ENCODE measurements at regions not wholly inside any gene's neighbourhood (a gene's known extent, or its start where the extent isn't known, plus 50 kb on each side); places are given as distances from the start of the nearest gene placed in this dataset.

- dilution Hi-C loops (cut with HindIII; ENCODE audit: low sequenced_read_pairs, unreplicated experiment) = no loop called here
- H3K18ac ChIP-seq (ENCODE audit: low read depth, low read length) = no peak overlapping the region
- H2BK15ac ChIP-seq (ENCODE audit: low read depth, low read length) = no peak overlapping the region
- H3K9ac ChIP-seq (ENCODE audit: low read depth, low read length) = no peak overlapping the region
- no peak overlapping the region for H3K56ac ChIP-seq (ENCODE audit: extremely low read depth, insufficient read depth, low read length)
- H3K27ac ChIP-seq (ENCODE audit: insufficient read depth, low read length) = no peak overlapping the region
- H2AFZ ChIP-seq (replicated peaks; ENCODE audit: low read length, poor library complexity) = no peak overlapping the region
- no peaks in the 10 kb centered on the region for H4K20me1 ChIP-seq (ENCODE audit: insufficient read depth, low read length)
- no peak for DNase-seq
- peaks cover 17% of the 10 kb centered on the region for H3K9me3 ChIP-seq (ENCODE audit: control insufficient read depth, insufficient read depth, low read length)
- H4K8ac ChIP-seq (ENCODE audit: low read depth in 2 of 2, low read length in 2 of 2) = no peak overlapping the region
- H3K4ac ChIP-seq (ENCODE audit: low read depth, low read length) = no peak overlapping the region
- H3K36me3 ChIP-seq (ENCODE audit: control insufficient read depth, insufficient read depth, low read length) = no peaks in the 10 kb centered on the region
- no peak overlapping the region for H3K14ac ChIP-seq (replicated peaks; ENCODE audit: low read depth, low read length)
- H3K4me3 ChIP-seq (ENCODE audit: insufficient read depth, low read depth, low read length) = no peak overlapping the region
- H3K4me1 ChIP-seq (ENCODE audit: control insufficient read depth, insufficient read depth, low read length) = no peaks in the 10 kb centered on the region
- H3K27me3 ChIP-seq (ENCODE audit: control insufficient read depth, insufficient read depth, low read length) = no peaks in the 10 kb centered on the region
- H2BK5ac ChIP-seq (ENCODE audit: low read depth, low read length, poor library complexity, severe bottlenecking) = no peak overlapping the region
- TF ChIP-seq RCOR1 (IDR thresholded peaks at IDR 0.05; ENCODE audit: insufficient replicate concordance, low read length) = no peak
- TF ChIP-seq RFX5 (IDR thresholded peaks at IDR 0.05; ENCODE audit: low read depth, low read length) = no peak
- TF ChIP-seq FOS (IDR thresholded peaks at IDR 0.05; ENCODE audit: low read depth, low read length) = no peak
- TF ChIP-seq, protein P1, sequence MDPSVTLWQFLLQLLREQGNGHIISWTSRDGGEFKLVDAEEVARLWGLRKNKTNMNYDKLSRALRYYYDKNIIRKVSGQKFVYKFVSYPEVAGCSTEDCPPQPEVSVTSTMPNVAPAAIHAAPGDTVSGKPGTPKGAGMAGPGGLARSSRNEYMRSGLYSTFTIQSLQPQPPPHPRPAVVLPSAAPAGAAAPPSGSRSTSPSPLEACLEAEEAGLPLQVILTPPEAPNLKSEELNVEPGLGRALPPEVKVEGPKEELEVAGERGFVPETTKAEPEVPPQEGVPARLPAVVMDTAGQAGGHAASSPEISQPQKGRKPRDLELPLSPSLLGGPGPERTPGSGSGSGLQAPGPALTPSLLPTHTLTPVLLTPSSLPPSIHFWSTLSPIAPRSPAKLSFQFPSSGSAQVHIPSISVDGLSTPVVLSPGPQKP (IDR thresholded peaks at IDR 0.05; ENCODE audit: borderline replicate concordance, low read depth, low read length) = no peak
- no peak for TF ChIP-seq POLR2A (IDR thresholded peaks at IDR 0.05; ENCODE audit: low read depth, low read length)
- no peak for TF ChIP-seq CHD1 (IDR thresholded peaks at IDR 0.05; ENCODE audit: low read depth, low read length)
- TF ChIP-seq MXI1 (IDR thresholded peaks at IDR 0.05; ENCODE audit: borderline replicate concordance, low read depth, low read length) = no peak
- no peak for TF ChIP-seq MAFK (IDR thresholded peaks at IDR 0.05; ENCODE audit: low read depth, low read length)
- TF ChIP-seq RAD21 (IDR thresholded peaks at IDR 0.05; ENCODE audit: low read length) = no peak
- no peak for TF ChIP-seq MAZ (IDR thresholded peaks at IDR 0.05; ENCODE audit: borderline replicate concordance, low read depth, low read length)
- TF ChIP-seq, protein P2, sequence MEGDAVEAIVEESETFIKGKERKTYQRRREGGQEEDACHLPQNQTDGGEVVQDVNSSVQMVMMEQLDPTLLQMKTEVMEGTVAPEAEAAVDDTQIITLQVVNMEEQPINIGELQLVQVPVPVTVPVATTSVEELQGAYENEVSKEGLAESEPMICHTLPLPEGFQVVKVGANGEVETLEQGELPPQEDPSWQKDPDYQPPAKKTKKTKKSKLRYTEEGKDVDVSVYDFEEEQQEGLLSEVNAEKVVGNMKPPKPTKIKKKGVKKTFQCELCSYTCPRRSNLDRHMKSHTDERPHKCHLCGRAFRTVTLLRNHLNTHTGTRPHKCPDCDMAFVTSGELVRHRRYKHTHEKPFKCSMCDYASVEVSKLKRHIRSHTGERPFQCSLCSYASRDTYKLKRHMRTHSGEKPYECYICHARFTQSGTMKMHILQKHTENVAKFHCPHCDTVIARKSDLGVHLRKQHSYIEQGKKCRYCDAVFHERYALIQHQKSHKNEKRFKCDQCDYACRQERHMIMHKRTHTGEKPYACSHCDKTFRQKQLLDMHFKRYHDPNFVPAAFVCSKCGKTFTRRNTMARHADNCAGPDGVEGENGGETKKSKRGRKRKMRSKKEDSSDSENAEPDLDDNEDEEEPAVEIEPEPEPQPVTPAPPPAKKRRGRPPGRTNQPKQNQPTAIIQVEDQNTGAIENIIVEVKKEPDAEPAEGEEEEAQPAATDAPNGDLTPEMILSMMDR (conservative IDR thresholded peaks at IDR 0.05; ENCODE audit: low read depth, low read length) = no peak
- TF ChIP-seq, protein P3, sequence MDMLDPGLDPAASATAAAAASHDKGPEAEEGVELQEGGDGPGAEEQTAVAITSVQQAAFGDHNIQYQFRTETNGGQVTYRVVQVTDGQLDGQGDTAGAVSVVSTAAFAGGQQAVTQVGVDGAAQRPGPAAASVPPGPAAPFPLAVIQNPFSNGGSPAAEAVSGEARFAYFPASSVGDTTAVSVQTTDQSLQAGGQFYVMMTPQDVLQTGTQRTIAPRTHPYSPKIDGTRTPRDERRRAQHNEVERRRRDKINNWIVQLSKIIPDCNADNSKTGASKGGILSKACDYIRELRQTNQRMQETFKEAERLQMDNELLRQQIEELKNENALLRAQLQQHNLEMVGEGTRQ (IDR thresholded peaks at IDR 0.05; ENCODE audit: low read depth, low read length) = no peak
- TF ChIP-seq SMC3 (IDR thresholded peaks at IDR 0.05; ENCODE audit: low read depth, low read length) = no peak
- no peak for TF ChIP-seq CEBPB (IDR thresholded peaks at IDR 0.05; ENCODE audit: low read depth, low read length)
- TF ChIP-seq NFE2L2 (IDR thresholded peaks at IDR 0.05; ENCODE audit: low read depth, low read length) = no peak
- TF ChIP-seq BHLHE40 (IDR thresholded peaks at IDR 0.05; ENCODE audit: low read depth, low read length) = no peak
- CTCF ChIA-PET = no interaction called here
- H2BK20ac ChIP-seq (ENCODE audit: low read depth, low read length) = no peak overlapping the region
- no peak overlapping the region for H4K91ac ChIP-seq (ENCODE audit: insufficient read depth, low read depth, low read length)
- in situ Hi-C loops (cut with MboI; ENCODE audit: low sequenced_read_pairs) = no loop called here
- intact Hi-C loops (cut with micrococcal nuclease) = no loop called here
- ATAC-seq (ENCODE audit: low read depth) = no peak
- no TSS peak for BruUV-seq (replicated peaks)
- H4K5ac ChIP-seq (ENCODE audit: low read depth, low read length) = no peak overlapping the region
- WGBS, 2 experiments (ENCODE audit: extremely low coverage in 2 of 2, insufficient read length in 1 of 2) = 38% methylated on average over 2 of the region's 7 CpGs; no CpG with 5 or more reads in 1 of the 2 experiments
- no peaks in the 10 kb centered on the region for H3K79me1 ChIP-seq (ENCODE audit: low read depth in 1 of 2, low read length in 2 of 2)
- no peak overlapping the region for H3K4me2 ChIP-seq (ENCODE audit: low read depth, low read length)
- POLR2A ChIA-PET (ENCODE audit: unreplicated experiment) = no interaction called here
- no peaks in the 10 kb centered on the region for H3K9me1 ChIP-seq (ENCODE audit: insufficient read depth, low read length)
- no peak overlapping the region for H2AK9ac ChIP-seq (replicated peaks; ENCODE audit: low read depth, low read length, poor library complexity)
- no peak overlapping the region for H2BK120ac ChIP-seq (ENCODE audit: low read depth, low read length)
- no peak overlapping the region for H2AK5ac ChIP-seq (ENCODE audit: low read depth, low read length)
- H3K23ac ChIP-seq (ENCODE audit: low read depth, low read length) = no peak overlapping the region
These were observed 154.5 kb downstream of the OAT start for GRCh38 chr10:124264271-124264670.
